ENCODE measurements at regions not wholly inside any gene's neighbourhood (a gene's known extent, or its start where the extent isn't known, plus 50 kb on each side); places are given as distances from the start of the nearest gene placed in this dataset.

GRCh38 chr2:145329971-145330370 lies 810.1 kb upstream of the ZEB2 start:
- FAIRE-seq = no peak

- FAIRE-seq = no peak
Observed at GRCh38 chr2:145325485-145325884, 805.6 kb upstream of the ZEB2 start.

GRCh38 chr2:145324748-145325147 lies 804.8 kb upstream of the ZEB2 start:
- FAIRE-seq = no peak

DNA sequence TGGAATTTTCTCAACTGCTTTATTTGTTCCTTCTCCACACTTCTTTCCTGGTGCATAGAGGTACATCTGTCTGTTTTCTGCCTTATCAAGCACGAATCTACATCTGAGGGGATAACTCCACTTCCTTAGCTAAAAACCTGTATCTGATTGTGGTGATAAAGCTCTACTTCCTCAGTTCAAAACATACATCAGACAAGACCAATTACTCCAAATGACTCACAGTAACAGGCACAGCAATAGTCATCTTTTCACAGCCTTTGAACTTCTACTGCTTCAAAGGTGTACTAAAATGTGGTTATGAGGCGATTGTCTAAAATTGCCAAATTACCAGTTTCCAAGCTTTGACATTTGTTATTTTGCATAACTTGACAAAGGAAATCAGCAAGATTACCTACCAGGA lies 803.6 kb upstream of the ZEB2 start:
- FAIRE-seq = no peak

- no peak for FAIRE-seq
Observed at GRCh38 chr2:145321344-145321743, 801.4 kb upstream of the ZEB2 start.

- no peak for FAIRE-seq
Observed at GRCh38 chr2:145316496-145316895, 796.6 kb upstream of the ZEB2 start.

- FAIRE-seq = no peak
Observed at GRCh38 chr2:145315053-145315452, 795.1 kb upstream of the ZEB2 start.

DNA sequence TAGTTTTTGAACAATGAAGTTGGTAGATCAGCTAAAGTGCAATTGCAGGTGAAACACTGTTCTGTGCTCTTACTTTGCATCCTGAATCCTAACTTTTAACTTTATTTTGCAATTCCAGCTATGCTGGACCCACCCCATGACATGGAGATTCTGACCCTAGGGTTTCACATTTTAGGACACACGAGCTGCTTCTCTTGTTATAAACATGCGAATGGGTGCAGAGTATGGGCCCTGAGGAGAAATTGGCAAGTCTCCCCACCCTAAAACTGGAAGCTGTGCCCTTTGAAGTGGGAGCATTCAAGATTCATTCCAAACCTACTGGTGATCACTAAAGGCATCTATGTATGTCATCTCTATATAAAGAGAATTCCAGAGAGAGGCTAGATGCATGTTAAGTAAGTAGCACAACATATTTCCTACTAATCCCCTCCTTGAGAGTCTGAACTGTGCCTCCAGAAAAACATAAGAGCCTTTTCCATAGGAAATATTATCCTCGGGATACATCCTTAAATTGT lies 794.3 kb upstream of the ZEB2 start:
- no peak for FAIRE-seq

GRCh38 chr2:145305889-145306288 lies 786.0 kb upstream of the ZEB2 start:
- no peak for FAIRE-seq

DNA sequence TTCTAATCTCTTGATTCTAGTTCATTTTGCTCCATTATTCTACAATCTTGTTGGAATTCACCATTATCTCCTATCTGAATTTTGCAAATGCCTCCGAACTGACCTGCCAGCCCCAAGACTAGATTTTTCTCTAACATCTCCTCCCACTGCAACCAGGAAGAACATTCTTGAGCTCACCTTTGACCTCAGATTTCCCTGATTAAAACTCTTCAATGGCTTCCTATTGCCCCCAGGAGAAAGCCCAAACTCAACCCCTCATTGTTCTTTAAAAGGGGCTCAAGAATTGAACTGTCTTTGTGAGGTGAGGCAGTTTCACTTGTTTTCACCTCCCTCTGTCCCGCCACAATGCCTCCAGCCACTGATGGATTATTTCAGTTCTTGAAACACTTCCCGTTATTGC lies 784.6 kb upstream of the ZEB2 start:
- FAIRE-seq = no peak

GRCh38 chr2:145303536-145303935 lies 783.6 kb upstream of the ZEB2 start:
- FAIRE-seq = no peak

GRCh38 chr2:145302886-145303285 lies 783.0 kb upstream of the ZEB2 start:
- no peak for FAIRE-seq

- FAIRE-seq = no peak
Observed at GRCh38 chr2:145302451-145302850, 782.5 kb upstream of the ZEB2 start.

DNA sequence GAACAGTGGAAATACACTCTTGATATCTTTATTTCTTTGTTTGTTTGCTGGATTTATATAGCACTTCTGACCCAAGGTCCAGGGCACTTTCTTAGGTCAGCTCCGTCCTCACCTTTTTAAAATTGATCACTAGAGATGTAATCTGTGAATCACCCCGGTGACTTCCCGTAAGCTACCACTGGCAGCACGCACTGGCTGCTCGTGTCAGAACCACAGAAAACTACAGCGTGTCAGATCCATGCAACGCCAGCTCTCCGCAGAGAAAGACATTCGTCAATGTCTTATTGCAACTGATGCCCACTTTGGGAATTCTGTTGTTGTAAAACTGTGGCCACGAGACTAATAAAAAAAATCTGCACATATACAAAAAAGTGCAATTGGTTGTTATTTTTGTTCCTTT lies 779.4 kb upstream of the ZEB2 start:
- no peak for FAIRE-seq

DNA sequence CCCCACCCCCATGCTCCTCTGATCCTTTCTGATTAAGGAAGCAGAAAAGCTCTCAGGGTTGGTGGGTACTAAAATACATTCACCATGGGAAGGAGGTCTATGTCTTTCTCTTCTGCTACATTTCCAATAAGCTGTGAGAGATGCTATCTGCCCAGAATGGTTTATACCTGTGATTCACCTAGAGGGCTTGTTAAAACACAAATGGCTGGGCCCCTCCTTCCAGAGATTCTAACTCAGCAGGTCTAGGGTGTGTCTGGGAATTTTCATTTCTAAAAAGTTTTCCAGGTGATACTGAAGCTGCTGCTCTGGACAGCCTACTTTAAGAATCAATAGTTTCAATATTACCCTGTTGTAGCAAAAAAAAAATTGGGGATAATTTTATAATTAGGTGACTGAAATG lies 772.2 kb upstream of the ZEB2 start:
- FAIRE-seq = no peak

- no peak for FAIRE-seq
Observed at GRCh38 chr2:145290986-145291385, 771.1 kb upstream of the ZEB2 start.

DNA sequence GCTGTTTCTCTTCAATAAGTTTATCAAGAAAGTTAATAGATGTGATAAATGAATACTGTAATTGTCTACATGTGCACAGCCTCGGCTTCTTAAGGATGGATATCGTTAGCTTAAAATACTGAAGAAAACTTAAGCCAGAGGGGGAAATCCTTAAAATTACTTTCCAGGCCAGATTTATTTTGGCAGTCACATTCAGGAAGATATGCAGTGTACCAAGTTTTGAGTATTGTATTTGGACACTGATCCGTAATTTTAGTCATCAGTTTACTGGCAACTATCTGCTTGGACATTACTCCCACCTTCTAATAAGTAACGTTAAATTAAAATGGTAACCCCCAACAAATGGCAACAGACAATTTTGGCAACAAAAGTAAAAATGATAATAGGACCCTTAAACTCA lies 770.0 kb upstream of the ZEB2 start:
- no peak for FAIRE-seq

DNA sequence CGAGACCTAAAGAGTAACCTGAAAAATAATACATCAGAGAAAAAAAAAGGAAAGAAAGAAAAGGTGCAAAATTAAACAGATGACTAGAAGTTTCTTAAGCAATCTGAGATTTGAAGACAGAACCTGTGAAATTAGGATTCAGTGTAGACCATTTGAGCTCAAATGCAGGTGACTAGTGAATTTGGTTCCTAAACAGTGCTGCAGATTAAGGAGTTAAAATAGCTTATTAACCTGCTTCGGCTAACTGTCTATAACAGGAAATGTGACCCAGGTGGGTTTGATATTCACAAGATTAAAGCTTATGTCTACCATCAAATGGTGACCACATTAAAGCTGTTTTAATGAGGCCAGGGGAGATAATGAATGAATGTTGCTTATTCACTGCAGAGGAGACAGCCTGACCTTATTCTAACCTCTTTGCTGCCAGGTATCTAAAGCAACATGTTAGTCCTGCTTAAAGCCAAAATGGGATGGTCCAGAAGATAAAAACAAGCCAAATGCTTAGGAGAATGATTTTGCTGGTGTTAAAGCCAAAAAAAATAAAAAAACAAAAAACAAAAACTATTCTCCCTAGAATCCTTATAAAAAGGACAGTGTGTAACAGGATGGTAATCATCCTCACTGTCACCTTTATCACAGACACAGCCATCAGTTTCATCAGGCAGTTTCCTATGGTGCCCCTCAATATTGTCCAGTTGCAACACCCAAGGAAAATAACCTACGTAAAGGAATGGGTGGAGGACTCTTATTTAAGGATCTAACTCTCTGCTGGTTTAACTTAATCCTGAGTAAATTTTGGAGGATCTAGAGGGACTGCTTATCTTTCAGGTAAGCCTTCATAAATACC lies 769.0 kb upstream of the ZEB2 start:
- no peak for FAIRE-seq

DNA sequence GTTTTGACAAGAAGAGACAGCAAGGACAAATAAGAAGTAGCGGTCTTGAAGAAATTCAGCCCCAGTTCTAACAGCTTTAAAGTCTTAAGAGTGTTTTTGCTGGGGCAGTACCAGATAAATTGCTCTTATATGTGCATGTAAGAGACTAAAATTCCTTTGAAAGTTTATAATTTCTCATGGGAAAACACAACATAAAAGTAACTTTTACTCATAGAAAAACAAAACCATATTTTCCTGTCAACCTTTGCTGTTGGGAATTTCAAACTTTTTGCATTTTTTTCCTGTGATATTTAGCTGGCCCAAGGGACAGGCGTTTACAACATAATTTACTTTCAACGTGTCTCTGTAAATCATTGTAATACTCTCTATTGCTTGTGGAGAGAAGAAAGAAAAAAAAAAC lies 767.8 kb upstream of the ZEB2 start:
- no peak for FAIRE-seq

GRCh38 chr2:145286716-145287275 lies 766.9 kb upstream of the ZEB2 start:
- FAIRE-seq = no peak

- no peak for FAIRE-seq
Observed at GRCh38 chr2:145284551-145284950, 764.6 kb upstream of the ZEB2 start.

DNA sequence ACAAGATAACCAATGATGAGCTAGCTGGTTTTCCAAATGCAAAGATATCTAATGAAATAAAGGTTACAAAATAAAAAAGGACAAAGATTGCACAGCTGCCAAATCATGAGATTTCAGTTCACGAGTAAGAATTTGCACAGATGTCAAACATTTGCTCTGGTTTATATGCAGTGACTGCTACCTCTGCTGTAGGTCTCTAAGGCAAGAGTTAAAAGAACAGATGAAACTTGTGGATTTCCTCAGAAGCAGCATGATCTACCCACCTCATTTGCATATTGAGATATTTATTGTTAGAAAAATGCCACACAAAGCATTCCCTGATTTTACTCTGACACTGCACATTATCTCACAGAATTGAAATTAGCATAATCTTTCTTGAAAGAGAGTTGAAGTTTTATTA lies 763.2 kb upstream of the ZEB2 start:
- no peak for FAIRE-seq

GRCh38 chr2:145277922-145278321 lies 758.0 kb upstream of the ZEB2 start:
- FAIRE-seq = no peak

DNA sequence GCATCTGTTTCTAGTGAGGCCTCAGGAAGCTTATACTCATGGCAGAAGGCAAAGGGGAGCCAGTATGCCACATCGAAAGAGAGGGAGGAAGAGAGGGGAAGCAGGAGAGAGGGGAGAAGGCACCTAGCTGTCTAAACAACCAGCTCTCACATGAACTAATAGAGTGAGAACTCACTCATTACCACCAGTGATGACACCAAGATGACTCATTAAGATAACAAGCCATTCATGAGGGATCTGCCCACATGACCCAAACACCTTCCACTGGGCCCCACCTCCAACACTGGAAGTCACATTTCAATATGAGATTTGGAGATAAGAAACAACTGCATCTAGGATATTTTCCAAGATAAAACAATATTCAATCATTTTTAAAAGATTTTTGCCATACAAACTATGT lies 753.9 kb upstream of the ZEB2 start:
- FAIRE-seq = no peak

DNA sequence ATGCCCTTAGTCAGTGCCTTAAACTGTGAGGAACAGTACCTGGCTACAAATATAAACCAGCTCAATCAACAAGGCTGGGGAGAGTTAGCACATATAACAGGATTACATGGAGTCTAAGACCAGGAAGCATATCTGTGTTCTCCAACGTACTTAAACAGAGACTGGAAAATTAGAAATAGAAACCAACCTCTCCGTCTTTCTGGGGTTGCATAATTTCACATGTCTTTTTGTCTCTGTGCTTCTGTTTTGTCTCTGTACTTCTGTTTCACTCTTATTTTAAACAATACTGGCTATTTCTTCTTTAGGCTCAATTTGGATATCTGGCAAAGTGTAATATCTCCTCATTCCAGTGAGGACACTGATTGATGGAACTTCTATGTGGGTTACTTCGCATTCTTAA lies 749.0 kb upstream of the ZEB2 start:
- FAIRE-seq = no peak

Data from TTC549 (cell line).